Lung (tissue), 11 donors: ENCODE measurements at regions not wholly inside any gene's neighbourhood (a gene's known extent, or its start where the extent isn't known, plus 50 kb on each side); places are given as distances from the start of the nearest gene placed in this dataset.
"Not testable (repeated sequence)": the region's sequence is repeated elsewhere in the genome, so short reads cannot be mapped to it uniquely, and the experiment has no call there.

Experiments
- ATAC-seq: fragments of 200-7000 bp; cut with Tn5 transposase; one replicate; pipeline ENCODE4 v1.9.1; 2020; ENCODE audit warnings: moderate number of reproducible peaks; ENCODE audit not compliant: insufficient read depth, low FRiP score
- DNase-seq, 3 donors: peaks; one replicate each; pipeline ENCODE4 v3.0.0-alpha.2; 2013 to 2017
- H3K27ac ChIP-seq, 2 donors: one replicate each; pipeline ENCODE4 v1.5.1; 2013; ENCODE audit warnings: mild to moderate bottlenecking in 2 of 2, moderate library complexity in 2 of 2, control low read depth in 1 of 2, inconsistent platforms in 1 of 2, low read depth in 1 of 2, low read length in 1 of 2
- H3K27me3 ChIP-seq, 3 donors: one replicate each; pipeline ENCODE4 v1.5.1; 2013; ENCODE audit warnings: low read length in 2 of 3; ENCODE audit not compliant: control insufficient read depth in 3 of 3, insufficient read depth in 3 of 3
- H3K36me3 ChIP-seq, 4 donors: one replicate each; pipeline ENCODE4 v1.5.1; 2013; ENCODE audit warnings: low read length in 4 of 4, mild to moderate bottlenecking in 1 of 4, moderate library complexity in 1 of 4; ENCODE audit not compliant: control insufficient read depth in 4 of 4, insufficient read depth in 4 of 4
- H3K4me1 ChIP-seq, 5 donors: one replicate each; pipeline ENCODE4 v1.5.1; 2013; ENCODE audit warnings: low read length in 5 of 5, mild to moderate bottlenecking in 2 of 5, moderate library complexity in 1 of 5; ENCODE audit not compliant: control insufficient read depth in 5 of 5, insufficient read depth in 5 of 5
- H3K4me3 ChIP-seq: one replicate; pipeline ENCODE4 v1.5.1; 2013; ENCODE audit warnings: mild to moderate bottlenecking, control low read depth, moderate library complexity
- H3K9ac ChIP-seq, 2 donors: one replicate each; pipeline ENCODE4 v1.5.1; 2013; ENCODE audit warnings: low read length in 2 of 2, control low read depth in 1 of 2; ENCODE audit not compliant: insufficient read depth in 1 of 2
- H3K9me3 ChIP-seq, 4 donors: one replicate each; pipeline ENCODE4 v1.5.1; 2013; ENCODE audit warnings: low read length in 3 of 4, mild to moderate bottlenecking in 1 of 4, moderate library complexity in 1 of 4; ENCODE audit not compliant: control insufficient read depth in 4 of 4, insufficient read depth in 3 of 4
- WGBS, 2 donors: extraction: QIAGEN DNeasy Blood & Tissue Kit; methylation state at CpG; one replicate each; pipeline ENCODE4 v1.1.7; 2013; 5-methylcytosine and 5-hydroxymethylcytosine counted together
- TF ChIP-seq, protein P1 (sequence below): IDR thresholded peaks from 2 replicates; pipeline ENCODE4 v1.5.1; 2012; ENCODE audit warnings: mild to moderate bottlenecking; ENCODE audit errors: control extremely low read depth, extremely low read depth
- donor health status: control.
- donor health status: control.
- donor health status: Bipolar disorder and iron deficiency.
- donor health status: healthy.
- donor health status: DM: yes; HTN: yes; CAD: no.

DNA sequence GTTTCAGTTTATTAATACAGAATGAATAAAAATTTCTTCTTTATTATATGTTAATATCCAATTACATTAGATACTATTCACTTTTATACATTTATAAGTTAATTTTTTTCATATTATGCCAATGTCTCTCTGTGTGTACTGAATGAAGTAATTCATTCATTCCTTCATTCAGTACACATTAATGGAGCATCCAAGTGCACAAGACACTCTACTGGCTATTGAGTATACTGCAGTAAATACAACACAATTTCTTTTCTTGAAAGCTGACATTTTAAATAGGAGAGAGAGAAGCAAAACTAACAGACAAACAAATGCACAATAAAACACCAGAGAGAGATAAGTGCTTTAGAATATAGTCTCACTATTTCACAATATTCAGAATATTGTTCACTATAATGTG lies 1038.3 kb upstream of the SPRY2 start:
- no peaks in the 10 kb centered on the region for H3K9me3 ChIP-seq
- TF ChIP-seq, protein P1, sequence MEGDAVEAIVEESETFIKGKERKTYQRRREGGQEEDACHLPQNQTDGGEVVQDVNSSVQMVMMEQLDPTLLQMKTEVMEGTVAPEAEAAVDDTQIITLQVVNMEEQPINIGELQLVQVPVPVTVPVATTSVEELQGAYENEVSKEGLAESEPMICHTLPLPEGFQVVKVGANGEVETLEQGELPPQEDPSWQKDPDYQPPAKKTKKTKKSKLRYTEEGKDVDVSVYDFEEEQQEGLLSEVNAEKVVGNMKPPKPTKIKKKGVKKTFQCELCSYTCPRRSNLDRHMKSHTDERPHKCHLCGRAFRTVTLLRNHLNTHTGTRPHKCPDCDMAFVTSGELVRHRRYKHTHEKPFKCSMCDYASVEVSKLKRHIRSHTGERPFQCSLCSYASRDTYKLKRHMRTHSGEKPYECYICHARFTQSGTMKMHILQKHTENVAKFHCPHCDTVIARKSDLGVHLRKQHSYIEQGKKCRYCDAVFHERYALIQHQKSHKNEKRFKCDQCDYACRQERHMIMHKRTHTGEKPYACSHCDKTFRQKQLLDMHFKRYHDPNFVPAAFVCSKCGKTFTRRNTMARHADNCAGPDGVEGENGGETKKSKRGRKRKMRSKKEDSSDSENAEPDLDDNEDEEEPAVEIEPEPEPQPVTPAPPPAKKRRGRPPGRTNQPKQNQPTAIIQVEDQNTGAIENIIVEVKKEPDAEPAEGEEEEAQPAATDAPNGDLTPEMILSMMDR: no peak
- H3K27ac ChIP-seq: no peak overlapping the region
- ATAC-seq (no peak), DNase-seq (no peak)
- no peak overlapping the region for H3K9ac ChIP-seq
- no peaks in the 10 kb centered on the region for H3K4me1 ChIP-seq
- no peaks in the 10 kb centered on the region for H3K36me3 ChIP-seq
- no peak overlapping the region for H3K4me3 ChIP-seq
- H3K27me3 ChIP-seq: no peaks in the 10 kb centered on the region

DNA sequence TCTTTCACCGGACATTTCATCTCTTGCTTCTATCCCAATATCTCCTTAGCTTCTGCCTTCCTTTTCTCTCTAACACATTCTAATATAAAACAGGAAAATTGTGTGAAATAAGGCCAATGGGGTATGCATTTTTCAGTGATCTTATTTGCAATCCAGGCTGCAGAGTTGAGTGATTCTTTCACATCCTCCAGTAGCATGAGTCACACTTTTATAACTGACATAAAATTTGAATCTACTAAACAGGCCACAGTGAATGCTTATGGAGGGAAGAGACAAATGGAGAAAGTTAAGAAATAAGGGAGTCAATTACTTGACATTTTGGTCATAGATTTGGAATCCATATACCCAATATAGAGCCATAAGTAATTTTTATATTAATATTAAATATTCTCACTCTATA lies 1037.0 kb upstream of the SPRY2 start:
- no peak overlapping the region for H3K4me3 ChIP-seq
- no peaks in the 10 kb centered on the region for H3K9me3 ChIP-seq
- TF ChIP-seq, protein P1: no peak
- WGBS, 2 donors: 87 to 97% methylated on average over 1 of the region's 1 CpG
- ATAC-seq (no peak), DNase-seq (no peak)
- H3K4me1 ChIP-seq: no peaks in the 10 kb centered on the region
- H3K9ac ChIP-seq: no peak overlapping the region
- no peaks in the 10 kb centered on the region for H3K27me3 ChIP-seq
- no peak overlapping the region for H3K27ac ChIP-seq
- H3K36me3 ChIP-seq: no peaks in the 10 kb centered on the region

- Histone ChIP-seq H3K36me3 (no peaks in the 10 kb centered on the region), H3K27ac (no peak overlapping the region), H3K9ac (no peak overlapping the region), H3K4me3 (no peak overlapping the region), H3K4me1 (no peaks in the 10 kb centered on the region), H3K9me3 (no peaks in the 10 kb centered on the region), H3K27me3 (no peaks in the 10 kb centered on the region)
- 62 to 85% methylated on average over 1 of the region's 1 CpG for WGBS, 2 donors
- DNase-seq: no peak
- TF ChIP-seq, protein P1: no peak
- ATAC-seq: no peak
These were observed 1034.8 kb upstream of the SPRY2 start for GRCh38 chr13:81375709-81376108.

DNA sequence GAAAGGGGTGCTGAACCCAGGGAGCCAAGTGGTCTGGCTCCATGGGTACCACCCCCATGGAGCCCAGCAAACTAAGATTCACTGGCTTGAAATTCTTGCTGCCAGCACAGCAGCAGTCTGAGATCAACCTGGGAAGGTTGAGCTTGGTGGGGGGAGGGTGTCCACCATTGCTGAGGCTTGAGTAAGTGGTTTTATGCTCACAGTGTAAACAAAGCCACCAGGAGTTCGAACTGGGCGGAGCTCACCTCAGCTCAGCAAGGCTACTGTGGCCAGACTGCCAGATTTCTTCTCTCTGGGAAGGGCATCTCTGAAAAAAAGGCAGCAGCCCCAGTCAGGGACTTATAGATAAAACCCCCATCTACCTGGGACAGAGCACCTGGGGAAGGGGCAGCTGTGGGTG lies 1021.8 kb upstream of the SPRY2 start:
- 60 to 74% methylated on average over 2 of the region's 2 CpGs for WGBS, 2 donors
- peak in 2 of 3 donors; percentile 7 to 8 for DNase-seq
- not testable (repeated sequence) for H3K4me3 ChIP-seq

More for the DNA sequence above, 1021.8 kb upstream of the SPRY2 start:
- not testable (repeated sequence) for H3K4me1 ChIP-seq, ATAC-seq, H3K27ac ChIP-seq, H3K9ac ChIP-seq, H3K9me3 ChIP-seq, H3K36me3 ChIP-seq, H3K27me3 ChIP-seq
